ENCODE measurements at regions not wholly inside any gene's neighbourhood (a gene's known extent, or its start where the extent isn't known, plus 50 kb on each side); places are given as distances from the start of the nearest gene placed in this dataset.
"Not testable (repeated sequence)": the region's sequence is repeated elsewhere in the genome, so short reads cannot be mapped to it uniquely, and the experiment has no call there.

GRCh38 chr6:6068157-6068556 lies 61.4 kb upstream of the NRN1 start:
- not testable (repeated sequence) for TF ChIP-seq CTCF (IDR thresholded peaks at IDR 0.05); ZFX (IDR thresholded peaks at IDR 0.05; ENCODE audit: borderline replicate concordance)
